HG03354 (cell line): ENCODE measurements at regions not wholly inside any gene's neighbourhood (a gene's known extent, or its start where the extent isn't known, plus 50 kb on each side); places are given as distances from the start of the nearest gene placed in this dataset.

Experiments
- ATAC-seq: cut with Tn5 transposase; IDR thresholded peaks from one replicate; pipeline ENCODE4 v1.9.1; 2021; ENCODE audit warnings: mild to moderate bottlenecking; ENCODE audit not compliant: unreplicated experiment, poor library complexity, severe bottlenecking

- ATAC-seq: no peak
Measured at GRCh38 chr15:93321881-93322282, 232.9 kb upstream of the RGMA start.

GRCh38 chr15:93319121-93319814, 230.3 kb upstream of the RGMA start:
- no peak for ATAC-seq

- no peak for ATAC-seq
Measured at GRCh38 chr15:93317772-93318171, 228.8 kb upstream of the RGMA start.

GRCh38 chr15:93314245-93314644, 225.2 kb upstream of the RGMA start:
- no peak for ATAC-seq

- ATAC-seq: no peak
Measured at GRCh38 chr15:93312891-93313486, 224.0 kb upstream of the RGMA start.

- no peak for ATAC-seq
Measured at GRCh38 chr15:93311620-93312019, 222.6 kb upstream of the RGMA start.

- ATAC-seq: no peak
Measured at GRCh38 chr15:93308026-93308690, 219.1 kb upstream of the RGMA start.

GRCh38 chr15:93307513-93307912, 218.5 kb upstream of the RGMA start:
- ATAC-seq: no peak

- ATAC-seq: no peak
Measured at GRCh38 chr15:93305306-93305705, 216.3 kb upstream of the RGMA start.

- no peak for ATAC-seq
Measured at GRCh38 chr15:93302080-93302765, 213.2 kb upstream of the RGMA start.

GRCh38 chr15:93300796-93301195, 211.8 kb upstream of the RGMA start:
- no peak for ATAC-seq

- ATAC-seq: no peak
Measured at GRCh38 chr15:93299675-93300074, 210.7 kb upstream of the RGMA start.

GRCh38 chr15:93298901-93299300, 209.9 kb upstream of the RGMA start:
- ATAC-seq: no peak

- ATAC-seq: no peak
Measured at GRCh38 chr15:93296759-93297500, 207.9 kb upstream of the RGMA start.

GRCh38 chr15:93294896-93295295, 205.9 kb upstream of the RGMA start:
- no peak for ATAC-seq

GRCh38 chr15:93294066-93294465, 205.1 kb upstream of the RGMA start:
- ATAC-seq: no peak

GRCh38 chr15:93291380-93291779, 202.4 kb upstream of the RGMA start:
- ATAC-seq: no peak

- no peak for ATAC-seq
Measured at GRCh38 chr15:93290618-93290946, 201.6 kb upstream of the RGMA start.

- ATAC-seq: no peak
Measured at GRCh38 chr15:93289941-93290617, 201.1 kb upstream of the RGMA start.
